ENCODE measurements at regions not wholly inside any gene's neighbourhood (a gene's known extent, or its start where the extent isn't known, plus 50 kb on each side); places are given as distances from the start of the nearest gene placed in this dataset.
A peak's percentile ranks its signal among the peaks of the same experiment; 100 is the strongest.

DNA sequence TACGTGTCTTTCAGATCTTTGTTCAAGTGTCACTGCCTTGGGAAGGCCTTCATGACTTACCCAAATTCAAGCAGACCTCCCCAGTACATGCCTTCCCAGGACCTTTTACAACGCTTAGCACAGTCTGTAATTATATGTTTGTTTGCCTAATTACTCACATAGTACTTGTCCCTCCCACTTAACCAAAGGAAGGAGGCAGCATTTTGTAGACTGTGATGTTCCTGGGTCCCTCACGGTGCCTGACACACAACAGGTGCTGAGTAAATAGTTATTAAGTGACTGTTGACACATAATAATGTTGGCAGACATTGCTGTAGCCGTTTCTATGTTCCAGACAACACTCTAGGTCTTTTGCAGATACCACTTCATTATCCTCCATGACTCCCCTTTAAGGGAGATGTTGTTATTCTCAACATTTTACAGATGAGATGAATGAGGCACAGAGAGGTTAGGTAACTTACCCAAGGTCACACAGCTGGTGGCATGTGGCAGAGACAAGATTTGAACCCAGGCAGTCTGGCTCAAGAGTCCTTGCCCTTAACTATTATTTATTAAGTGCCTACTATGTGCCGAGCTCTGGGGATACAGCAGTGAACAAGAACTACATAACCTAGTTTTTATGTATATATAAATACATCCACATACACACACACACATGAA is 130.7 kb downstream of the PHETA1 start:
- Histone ChIP-seq H3K14ac (ENCODE audit: insufficient read length) (no peak overlapping the region), H3K4me1 (replicated peaks in 1 of 4; ENCODE audit: control insufficient read depth in 3 of 4, insufficient read depth in 4 of 4, low read length in 3 of 4) (no peaks in the 10 kb centered on the region), H4K5ac (ENCODE audit: insufficient read length, low read depth, low read length) (no peak overlapping the region), H3K9ac (replicated peaks in 1 of 4; ENCODE audit: extremely low read depth in 1 of 4, low read depth in 3 of 4, low read length in 3 of 4) (no peak overlapping the region), H3K18ac (ENCODE audit: extremely low read depth, low read length) (no peak overlapping the region), H3K9me3 (ENCODE audit: insufficient read depth in 2 of 2, low read depth in 1 of 2, low read length in 1 of 2) (no peaks in the 10 kb centered on the region), H3K36me3 (ENCODE audit: control insufficient read depth in 2 of 4, insufficient read depth in 4 of 4, low read length in 3 of 4) (no peaks in the 10 kb centered on the region), H3K23ac (ENCODE audit: insufficient read length) (no peak overlapping the region), H3K79me2 (ENCODE audit: control insufficient read depth in 1 of 2, insufficient read depth in 2 of 2, low read length in 2 of 2) (no peaks in the 10 kb centered on the region), H3K56ac (replicated peaks; ENCODE audit: insufficient read length, low read depth, low read length) (no peak overlapping the region), H2BK120ac (replicated peaks; ENCODE audit: low read depth, low read length) (no peak overlapping the region), H2AFZ (ENCODE audit: low read length) (no peak overlapping the region), H4K8ac (ENCODE audit: extremely low read depth, insufficient read depth, low read length) (no peak overlapping the region; the same call in 1 of the 2 replicates), H2BK5ac (ENCODE audit: low read depth, low read length) (no peak overlapping the region), H4K20me1 (replicated peaks in 1 of 2; ENCODE audit: control insufficient read depth in 1 of 2, insufficient read depth in 2 of 2, low read length in 2 of 2) (peaks cover 0 to 4% of the 10 kb centered on the region in 2 experiments), H3K4me2 (ENCODE audit: insufficient read depth in 1 of 2, low read depth in 2 of 2, low read length in 2 of 2) (no peak overlapping the region), H2BK12ac (ENCODE audit: low read depth, low read length) (no peak overlapping the region), H3K4me3 (ENCODE audit: extremely low read depth in 1 of 4, insufficient read depth in 2 of 4, low read depth in 3 of 4, low read length in 4 of 4) (no peak overlapping the region), H3K27ac (ENCODE audit: low read depth, low read length) (no peak overlapping the region), H4K91ac (replicated peaks; ENCODE audit: insufficient read length, low read length) (no peak overlapping the region), H2BK15ac (ENCODE audit: low read length) (no peak overlapping the region), H3K23me2 (ENCODE audit: low read depth, low read length) (no peaks in the 10 kb centered on the region), H3K79me1 (ENCODE audit: low read depth, low read length) (no peaks in the 10 kb centered on the region), H2BK20ac (ENCODE audit: low read length) (no peak overlapping the region), H3K4ac (replicated peaks; ENCODE audit: insufficient read length, low read depth, low read length) (no peak overlapping the region), H2AK5ac (ENCODE audit: low read depth, low read length) (no peak overlapping the region), H3K27me3 (replicated peaks in 1 of 4; ENCODE audit: control insufficient read depth in 3 of 4, extremely low read depth in 1 of 4, insufficient read depth in 3 of 4, low read length in 3 of 4) (no peaks in the 10 kb centered on the region; a peak in 2 of 7 replicates)
- DNase-seq (ENCODE audit: low read depth in 1 of 2, low spot score in 2 of 2) (no peak), FAIRE-seq (no peak)
- WGBS, 2 experiments (ENCODE audit: extremely low coverage in 1 of 2, insufficient coverage in 1 of 2, insufficient read length in 1 of 2, insufficient replicate concordance in 2 of 2, low coverage in 1 of 2, low lambda C conversion rate in 2 of 2, missing lambda C conversion rate in 1 of 2) = 86% methylated on average over 5 of the region's 5 CpGs; no CpG with 5 or more reads in 1 of the 2 experiments
- POLR2A ChIA-PET (ENCODE audit: partially characterized antibody) = no interaction called here
- TF ChIP-seq, protein P1, sequence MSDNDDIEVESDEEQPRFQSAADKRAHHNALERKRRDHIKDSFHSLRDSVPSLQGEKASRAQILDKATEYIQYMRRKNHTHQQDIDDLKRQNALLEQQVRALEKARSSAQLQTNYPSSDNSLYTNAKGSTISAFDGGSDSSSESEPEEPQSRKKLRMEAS (IDR thresholded peaks at IDR 0.05) = no peak
- peak; percentile 25; the same call in 1 of the 2 replicates for TF ChIP-seq KDM1A (IDR thresholded peaks at IDR 0.05; ENCODE audit: borderline replicate concordance, low read length)
- CTCF ChIA-PET (ENCODE audit: partially characterized antibody) = interaction anchor here (1.0 to 1.5 kb wide), 2 partner anchors 61 to 62 kb away, joined by 3 to 6 read pairs; no protein-coding TSS in a partner anchor
